NB4 (cell line): ENCODE measurements at regions not wholly inside any gene's neighbourhood (a gene's known extent, or its start where the extent isn't known, plus 50 kb on each side); places are given as distances from the start of the nearest gene placed in this dataset.

Source experiments
- CTCF ChIP-seq: IDR thresholded peaks from one replicate; pipeline ENCODE4 v1.5.1; 2012; ENCODE audit warnings: low read depth, low read length
- MAX ChIP-seq: IDR thresholded peaks from 2 replicates; pipeline ENCODE4 v1.6.1; 2011; ENCODE audit warnings: low read depth, low read length
- MYC ChIP-seq: IDR thresholded peaks from 2 replicates; pipeline ENCODE4 v1.6.1; 2011; ENCODE audit warnings: low read depth, low read length
- POLR2A ChIP-seq: IDR thresholded peaks from 2 replicates; pipeline ENCODE4 v1.6.1; 2011; ENCODE audit warnings: mild to moderate bottlenecking; ENCODE audit not compliant: insufficient read length; ENCODE audit errors: extremely low read depth

- TF ChIP-seq POLR2A (no peak), MAX (no peak), CTCF (no peak), MYC (no peak)
These were observed 1440.7 kb upstream of the ZEB2 start for GRCh38 chr2:145960479-145961163.
